ENCODE measurements at regions not wholly inside any gene's neighbourhood (a gene's known extent, or its start where the extent isn't known, plus 50 kb on each side); places are given as distances from the start of the nearest gene placed in this dataset.
A peak's percentile ranks its signal among the peaks of the same experiment; 100 is the strongest.
"Not testable (repeated sequence)": the region's sequence is repeated elsewhere in the genome, so short reads cannot be mapped to it uniquely, and the experiment has no call there.

DNA sequence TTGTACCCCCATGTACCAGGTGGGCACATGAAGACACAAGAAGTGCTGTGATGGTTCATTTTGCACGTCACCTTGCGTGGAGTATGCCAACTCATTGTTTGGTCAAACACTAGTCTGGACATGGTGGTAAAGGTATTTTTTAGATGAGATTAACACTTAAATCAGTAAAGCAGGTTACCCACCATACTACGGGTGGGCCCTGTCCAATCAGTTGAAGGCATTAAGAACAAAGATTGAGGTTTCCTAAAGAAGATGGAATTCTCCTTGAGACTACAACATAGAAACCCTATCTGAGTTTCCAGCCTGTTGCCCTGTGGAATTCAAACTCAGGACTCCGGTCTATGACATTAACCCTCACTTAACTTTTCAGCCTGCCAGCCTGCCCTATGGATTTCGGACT, 118.4 kb downstream of the RPLP1 start:
- no peaks in the 10 kb centered on the region for H3K79me2 ChIP-seq (ENCODE audit: low read length)
- no peaks in the 10 kb centered on the region for H3K27me3 ChIP-seq (ENCODE audit: low read length)
- no peak overlapping the region for H3K4me3 ChIP-seq (ENCODE audit: low read length)
- no peak overlapping the region for H3K4me2 ChIP-seq (ENCODE audit: low read depth, low read length, poor library complexity, severe bottlenecking)
- no peaks in the 10 kb centered on the region for H4K20me1 ChIP-seq (ENCODE audit: insufficient read depth, low read depth, low read length)
- H3K9ac ChIP-seq (ENCODE audit: low read length): no peak overlapping the region
- no peak overlapping the region for H3K27ac ChIP-seq (ENCODE audit: low read length)
- H2AFZ ChIP-seq (ENCODE audit: low read length): no peak overlapping the region
- H3K4me1 ChIP-seq (ENCODE audit: low read length): no peaks in the 10 kb centered on the region
- no peaks in the 10 kb centered on the region for H3K9me3 ChIP-seq (ENCODE audit: low read length)
- DNase-seq: no peak
- no peaks in the 10 kb centered on the region for H3K9me2 ChIP-seq (replicated peaks; ENCODE audit: insufficient read depth, low read length)
- no peaks in the 10 kb centered on the region for H3K36me3 ChIP-seq (ENCODE audit: insufficient read depth, low read length)

DNA sequence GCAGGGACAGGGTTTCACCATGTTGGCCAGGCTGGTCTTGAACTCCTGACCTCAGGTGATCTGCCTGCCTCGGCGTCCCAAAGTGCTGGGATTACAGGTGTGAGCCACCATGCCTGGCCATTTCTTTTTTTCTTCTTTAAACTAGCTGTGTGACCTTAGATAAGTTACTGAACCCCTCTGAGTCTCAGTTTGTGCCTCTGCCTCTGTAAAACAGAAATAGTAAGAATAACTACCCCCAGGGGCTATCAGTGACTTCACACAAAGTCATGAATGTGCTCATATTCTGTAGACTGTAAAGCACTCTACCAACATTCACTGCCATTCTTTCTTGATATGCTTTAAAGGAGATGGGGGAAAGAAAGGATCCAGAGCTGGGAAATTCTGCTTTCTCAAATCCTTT, 120.7 kb downstream of the RPLP1 start:
- H3K27ac ChIP-seq (ENCODE audit: low read length); H3K9me2 ChIP-seq (replicated peaks; ENCODE audit: insufficient read depth, low read length); H3K4me3 ChIP-seq (ENCODE audit: low read length); H3K9ac ChIP-seq (ENCODE audit: low read length); H3K9me3 ChIP-seq (ENCODE audit: low read length); DNase-seq; H3K36me3 ChIP-seq (ENCODE audit: insufficient read depth, low read length); H3K27me3 ChIP-seq (ENCODE audit: low read length); H2AFZ ChIP-seq (ENCODE audit: low read length); H3K4me1 ChIP-seq (ENCODE audit: low read length); H3K79me2 ChIP-seq (ENCODE audit: low read length); H3K4me2 ChIP-seq (ENCODE audit: low read depth, low read length, poor library complexity, severe bottlenecking); H4K20me1 ChIP-seq (ENCODE audit: insufficient read depth, low read depth, low read length): not testable (repeated sequence)

DNA sequence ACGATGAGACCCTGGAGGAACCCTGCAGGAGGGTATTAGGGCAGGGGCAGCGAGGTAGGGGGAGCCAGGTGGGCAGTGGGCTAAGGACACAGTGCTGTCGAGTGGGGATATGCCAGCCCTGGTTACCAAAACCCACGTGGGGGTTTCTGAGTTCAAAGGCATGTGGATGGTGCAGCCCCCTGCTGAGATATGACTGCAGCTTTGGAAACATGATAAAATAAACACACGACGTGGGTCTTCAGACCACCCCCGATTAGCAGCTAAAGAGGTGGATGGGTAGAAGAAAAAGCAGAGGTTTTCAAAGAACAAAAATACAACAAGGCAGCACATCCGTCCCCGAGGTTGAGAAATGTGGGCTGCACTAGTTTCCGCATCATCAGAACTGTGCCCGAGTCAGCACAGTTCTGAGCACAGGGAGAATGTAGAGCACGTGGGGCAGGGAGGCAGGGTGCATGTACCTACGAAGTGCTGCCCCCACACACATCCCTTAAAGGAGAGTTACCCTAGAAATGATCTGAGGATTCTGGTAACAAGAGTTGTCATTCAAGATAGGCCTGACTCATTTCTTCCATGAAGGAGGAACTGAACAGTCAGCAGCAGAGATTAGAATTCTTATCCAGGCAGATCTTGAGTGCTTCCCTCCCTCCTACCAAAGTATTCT, 121.3 kb downstream of the RPLP1 start:
- Histone ChIP-seq H3K4me3 (ENCODE audit: low read length) (no peak overlapping the region), H4K20me1 (ENCODE audit: insufficient read depth, low read depth, low read length) (no peaks in the 10 kb centered on the region), H3K9ac (ENCODE audit: low read length) (no peak overlapping the region), H3K36me3 (ENCODE audit: insufficient read depth, low read length) (no peaks in the 10 kb centered on the region), H3K4me2 (ENCODE audit: low read depth, low read length, poor library complexity, severe bottlenecking) (no peak overlapping the region), H3K9me3 (ENCODE audit: low read length) (no peaks in the 10 kb centered on the region), H3K27me3 (ENCODE audit: low read length) (no peaks in the 10 kb centered on the region), H3K79me2 (ENCODE audit: low read length) (no peaks in the 10 kb centered on the region), H3K4me1 (ENCODE audit: low read length) (no peaks in the 10 kb centered on the region), H2AFZ (ENCODE audit: low read length) (no peak overlapping the region), H3K9me2 (replicated peaks; ENCODE audit: insufficient read depth, low read length) (no peaks in the 10 kb centered on the region), H3K27ac (ENCODE audit: low read length) (no peak overlapping the region)
- no peak for DNase-seq

DNA sequence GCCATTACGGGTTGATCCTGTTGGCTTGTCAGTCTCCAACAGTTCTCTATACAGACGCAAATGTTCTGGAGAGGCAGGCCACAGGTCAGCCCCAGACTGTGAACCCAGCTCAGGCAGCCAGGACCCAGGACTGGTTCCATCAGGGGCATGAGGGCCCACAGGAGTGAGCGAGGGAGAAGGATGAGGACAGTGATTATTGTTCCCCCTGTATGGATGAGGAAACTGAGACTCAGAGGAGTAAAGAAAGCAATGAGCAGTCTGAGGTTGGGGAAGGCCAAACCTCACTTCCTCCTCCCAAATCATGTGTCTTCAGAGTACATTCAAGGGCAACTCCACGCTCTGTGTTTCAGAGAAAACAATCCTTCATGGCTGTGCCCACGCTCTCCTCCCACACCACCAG, 121.9 kb downstream of the RPLP1 start:
- Histone ChIP-seq H3K27ac (ENCODE audit: low read length) (no peak overlapping the region), H3K9me3 (ENCODE audit: low read length) (no peaks in the 10 kb centered on the region), H3K4me1 (ENCODE audit: low read length) (no peaks in the 10 kb centered on the region), H3K9ac (ENCODE audit: low read length) (no peak overlapping the region), H3K4me3 (ENCODE audit: low read length) (no peak overlapping the region), H3K9me2 (replicated peaks; ENCODE audit: insufficient read depth, low read length) (no peaks in the 10 kb centered on the region), H4K20me1 (ENCODE audit: insufficient read depth, low read depth, low read length) (no peaks in the 10 kb centered on the region), H2AFZ (ENCODE audit: low read length) (no peak overlapping the region), H3K36me3 (ENCODE audit: insufficient read depth, low read length) (no peaks in the 10 kb centered on the region), H3K4me2 (ENCODE audit: low read depth, low read length, poor library complexity, severe bottlenecking) (no peak overlapping the region), H3K79me2 (ENCODE audit: low read length) (no peaks in the 10 kb centered on the region), H3K27me3 (ENCODE audit: low read length) (no peaks in the 10 kb centered on the region)
- DNase-seq: no peak

DNA sequence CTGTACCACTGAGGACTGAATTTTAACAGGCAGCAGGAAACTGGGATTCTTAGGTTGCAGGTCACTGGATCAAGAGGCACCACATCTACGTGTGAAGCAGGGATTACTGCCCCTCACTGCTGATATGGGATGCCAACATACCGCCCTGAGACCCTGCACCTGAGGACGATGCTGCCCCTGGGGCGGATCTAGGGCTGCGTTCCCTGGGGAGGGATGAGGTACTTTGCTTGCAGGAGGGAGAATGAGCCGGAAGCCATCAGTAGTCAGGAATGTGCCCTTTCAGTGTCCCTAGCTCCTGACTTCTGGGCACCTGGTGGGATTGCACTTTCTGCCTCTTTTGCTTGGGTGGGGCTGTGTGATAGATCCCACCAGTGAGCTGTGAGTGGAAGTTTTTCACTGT, 122.8 kb downstream of the RPLP1 start:
- H3K4me2 ChIP-seq (ENCODE audit: low read depth, low read length, poor library complexity, severe bottlenecking): no peak overlapping the region
- H2AFZ ChIP-seq (ENCODE audit: low read length): no peak overlapping the region
- H4K20me1 ChIP-seq (ENCODE audit: insufficient read depth, low read depth, low read length): no peaks in the 10 kb centered on the region
- no peaks in the 10 kb centered on the region for H3K9me3 ChIP-seq (ENCODE audit: low read length)
- H3K27ac ChIP-seq (ENCODE audit: low read length): no peak overlapping the region
- no peak overlapping the region for H3K4me3 ChIP-seq (ENCODE audit: low read length)
- no peaks in the 10 kb centered on the region for H3K79me2 ChIP-seq (ENCODE audit: low read length)
- no peak for DNase-seq
- no peaks in the 10 kb centered on the region for H3K36me3 ChIP-seq (ENCODE audit: insufficient read depth, low read length)
- no peak overlapping the region for H3K9ac ChIP-seq (ENCODE audit: low read length)
- H3K9me2 ChIP-seq (replicated peaks; ENCODE audit: insufficient read depth, low read length): no peaks in the 10 kb centered on the region
- no peaks in the 10 kb centered on the region for H3K27me3 ChIP-seq (ENCODE audit: low read length)
- H3K4me1 ChIP-seq (ENCODE audit: low read length): no peaks in the 10 kb centered on the region

DNA sequence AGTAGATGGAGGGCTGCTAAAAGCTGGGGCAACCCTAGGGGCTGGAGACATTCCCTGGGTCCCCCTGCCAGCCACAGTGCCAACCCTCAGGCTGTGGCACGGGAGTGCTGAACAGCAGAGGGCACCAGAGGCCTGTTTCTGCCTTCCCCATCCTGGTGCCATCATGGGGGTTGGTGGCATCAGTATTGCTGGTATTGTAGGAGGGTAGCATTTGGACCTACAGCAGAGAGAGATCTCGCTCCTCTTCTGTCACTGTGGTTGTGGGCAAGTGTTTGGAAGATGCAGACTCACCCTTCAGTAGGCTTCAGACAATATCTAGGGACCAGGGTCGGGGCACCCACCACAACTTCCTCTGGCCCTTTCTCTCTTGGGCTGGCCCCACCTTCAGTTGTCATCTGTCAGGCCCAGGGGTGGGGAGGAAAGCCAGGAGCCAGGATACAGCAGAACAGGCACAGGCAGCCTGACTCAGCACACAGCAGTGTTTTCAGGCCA, 123.5 kb downstream of the RPLP1 start:
- H3K9me3 ChIP-seq (ENCODE audit: low read length): no peaks in the 10 kb centered on the region
- no peak overlapping the region for H3K27ac ChIP-seq (ENCODE audit: low read length)
- H3K36me3 ChIP-seq (ENCODE audit: insufficient read depth, low read length): no peaks in the 10 kb centered on the region
- H3K4me2 ChIP-seq (ENCODE audit: low read depth, low read length, poor library complexity, severe bottlenecking): no peak overlapping the region
- no peak overlapping the region for H2AFZ ChIP-seq (ENCODE audit: low read length)
- H3K9me2 ChIP-seq (replicated peaks; ENCODE audit: insufficient read depth, low read length): no peaks in the 10 kb centered on the region
- no peaks in the 10 kb centered on the region for H3K4me1 ChIP-seq (ENCODE audit: low read length)
- H3K4me3 ChIP-seq (ENCODE audit: low read length): no peak overlapping the region
- no peaks in the 10 kb centered on the region for H4K20me1 ChIP-seq (ENCODE audit: insufficient read depth, low read depth, low read length)
- H3K9ac ChIP-seq (ENCODE audit: low read length): no peak overlapping the region
- no peaks in the 10 kb centered on the region for H3K79me2 ChIP-seq (ENCODE audit: low read length)
- DNase-seq: peak; percentile 85
- H3K27me3 ChIP-seq (ENCODE audit: low read length): no peaks in the 10 kb centered on the region

DNA sequence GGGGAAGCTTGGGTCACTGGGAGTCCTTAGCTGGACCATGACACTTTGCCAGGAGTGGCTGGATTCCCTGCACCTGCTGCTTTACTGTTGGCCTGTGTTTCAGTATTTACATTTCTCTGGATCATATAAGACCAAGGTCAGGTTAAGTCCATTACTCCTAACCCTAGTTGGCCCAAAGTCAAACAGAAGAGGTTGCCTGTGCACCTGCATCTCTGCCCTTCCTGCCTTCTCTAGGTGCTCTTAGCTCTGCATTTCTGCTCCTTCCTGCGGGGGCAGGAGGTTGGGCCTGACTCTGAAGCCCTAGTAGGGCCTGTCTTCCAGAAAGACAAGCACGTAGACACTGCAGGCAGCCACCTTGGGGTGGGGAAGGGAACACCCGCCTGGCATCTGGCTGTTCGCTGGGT, 124.3 kb downstream of the RPLP1 start:
- no peaks in the 10 kb centered on the region for H3K79me2 ChIP-seq (ENCODE audit: low read length)
- DNase-seq: no peak
- no peak overlapping the region for H3K4me3 ChIP-seq (ENCODE audit: low read length)
- no peak overlapping the region for H3K9ac ChIP-seq (ENCODE audit: low read length)
- H3K9me2 ChIP-seq (replicated peaks; ENCODE audit: insufficient read depth, low read length): no peaks in the 10 kb centered on the region
- no peak overlapping the region for H3K4me2 ChIP-seq (ENCODE audit: low read depth, low read length, poor library complexity, severe bottlenecking)
- no peaks in the 10 kb centered on the region for H3K36me3 ChIP-seq (ENCODE audit: insufficient read depth, low read length)
- H2AFZ ChIP-seq (ENCODE audit: low read length): no peak overlapping the region
- no peaks in the 10 kb centered on the region for H3K4me1 ChIP-seq (ENCODE audit: low read length)
- no peaks in the 10 kb centered on the region for H3K9me3 ChIP-seq (ENCODE audit: low read length)
- no peak overlapping the region for H3K27ac ChIP-seq (ENCODE audit: low read length)
- H3K27me3 ChIP-seq (ENCODE audit: low read length): no peaks in the 10 kb centered on the region
- H4K20me1 ChIP-seq (ENCODE audit: insufficient read depth, low read depth, low read length): no peaks in the 10 kb centered on the region

DNA sequence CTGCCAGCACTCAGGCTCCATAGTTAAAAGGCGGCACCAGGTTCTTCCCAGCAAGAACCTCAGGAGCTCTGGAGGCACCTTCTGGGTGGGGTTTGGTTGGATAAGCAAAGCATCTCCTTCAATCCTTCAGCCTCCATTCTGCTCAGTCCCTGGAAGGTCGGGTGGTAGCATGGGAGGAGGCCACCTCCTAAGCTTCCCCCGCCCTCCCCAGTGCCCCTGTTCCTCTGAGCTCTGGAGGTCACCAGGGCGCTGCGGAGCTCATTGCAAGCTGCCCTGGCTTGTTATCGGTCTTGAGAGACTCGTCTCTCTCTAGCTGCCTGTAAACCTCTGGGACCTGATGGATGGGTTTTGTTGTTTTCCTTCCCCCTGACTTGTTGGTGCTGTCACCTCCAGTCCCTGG, 124.8 kb downstream of the RPLP1 start:
- no peak overlapping the region for H3K4me3 ChIP-seq (ENCODE audit: low read length)
- H3K9ac ChIP-seq (ENCODE audit: low read length): no peak overlapping the region
- H3K36me3 ChIP-seq (ENCODE audit: insufficient read depth, low read length): no peaks in the 10 kb centered on the region
- H3K9me3 ChIP-seq (ENCODE audit: low read length): no peaks in the 10 kb centered on the region
- H4K20me1 ChIP-seq (ENCODE audit: insufficient read depth, low read depth, low read length): no peaks in the 10 kb centered on the region
- H3K4me2 ChIP-seq (ENCODE audit: low read depth, low read length, poor library complexity, severe bottlenecking): no peak overlapping the region
- no peaks in the 10 kb centered on the region for H3K4me1 ChIP-seq (ENCODE audit: low read length)
- no peak overlapping the region for H2AFZ ChIP-seq (ENCODE audit: low read length)
- H3K27ac ChIP-seq (ENCODE audit: low read length): no peak overlapping the region
- DNase-seq: no peak
- no peaks in the 10 kb centered on the region for H3K9me2 ChIP-seq (replicated peaks; ENCODE audit: insufficient read depth, low read length)
- no peaks in the 10 kb centered on the region for H3K27me3 ChIP-seq (ENCODE audit: low read length)
- H3K79me2 ChIP-seq (ENCODE audit: low read length): no peaks in the 10 kb centered on the region

DNA sequence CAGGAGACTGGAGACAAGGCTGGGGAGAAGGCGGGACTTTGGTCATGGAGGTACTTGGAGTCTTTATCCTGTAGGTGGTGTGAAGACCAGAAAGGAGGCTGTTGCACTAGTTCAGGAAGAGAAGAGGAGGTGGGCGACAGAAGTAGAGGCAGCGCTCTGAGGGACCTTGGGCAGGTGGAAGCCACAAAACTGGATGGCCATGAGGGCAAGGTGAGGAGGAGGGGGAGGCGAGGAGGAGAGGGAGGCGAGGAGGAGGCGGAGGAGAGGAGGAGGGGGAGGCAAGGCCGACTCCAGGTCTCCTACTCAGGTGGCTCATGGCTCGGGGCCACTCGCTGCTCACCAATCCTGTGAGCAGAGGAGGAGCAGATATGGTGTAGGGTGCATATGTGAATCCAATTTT, 125.6 kb downstream of the RPLP1 start:
- H2AFZ ChIP-seq (ENCODE audit: low read length): no peak overlapping the region
- H4K20me1 ChIP-seq (ENCODE audit: insufficient read depth, low read depth, low read length): no peaks in the 10 kb centered on the region
- no peak overlapping the region for H3K4me3 ChIP-seq (ENCODE audit: low read length)
- no peaks in the 10 kb centered on the region for H3K27me3 ChIP-seq (ENCODE audit: low read length)
- H3K27ac ChIP-seq (ENCODE audit: low read length): no peak overlapping the region
- H3K9ac ChIP-seq (ENCODE audit: low read length): no peak overlapping the region
- no peak for DNase-seq
- H3K79me2 ChIP-seq (ENCODE audit: low read length): no peaks in the 10 kb centered on the region
- no peaks in the 10 kb centered on the region for H3K9me2 ChIP-seq (replicated peaks; ENCODE audit: insufficient read depth, low read length)
- H3K9me3 ChIP-seq (ENCODE audit: low read length): no peaks in the 10 kb centered on the region
- no peak overlapping the region for H3K4me2 ChIP-seq (ENCODE audit: low read depth, low read length, poor library complexity, severe bottlenecking)
- H3K36me3 ChIP-seq (ENCODE audit: insufficient read depth, low read length): no peaks in the 10 kb centered on the region
- H3K4me1 ChIP-seq (ENCODE audit: low read length): no peaks in the 10 kb centered on the region

All from Karpas-422 (cell line).